GM19238 (cell line): ENCODE measurements at regions not wholly inside any gene's neighbourhood (a gene's known extent, or its start where the extent isn't known, plus 50 kb on each side); places are given as distances from the start of the nearest gene placed in this dataset.
A peak's percentile ranks its signal among the peaks of the same experiment; 100 is the strongest.
"Not testable (repeated sequence)": the region's sequence is repeated elsewhere in the genome, so short reads cannot be mapped to it uniquely, and the experiment has no call there.

Experiments
- DNase-seq: peaks from one replicate; pipeline ENCODE4 v3.0.0; 2011; ENCODE audit warnings: low spot score; ENCODE audit not compliant: insufficient read length

DNA sequence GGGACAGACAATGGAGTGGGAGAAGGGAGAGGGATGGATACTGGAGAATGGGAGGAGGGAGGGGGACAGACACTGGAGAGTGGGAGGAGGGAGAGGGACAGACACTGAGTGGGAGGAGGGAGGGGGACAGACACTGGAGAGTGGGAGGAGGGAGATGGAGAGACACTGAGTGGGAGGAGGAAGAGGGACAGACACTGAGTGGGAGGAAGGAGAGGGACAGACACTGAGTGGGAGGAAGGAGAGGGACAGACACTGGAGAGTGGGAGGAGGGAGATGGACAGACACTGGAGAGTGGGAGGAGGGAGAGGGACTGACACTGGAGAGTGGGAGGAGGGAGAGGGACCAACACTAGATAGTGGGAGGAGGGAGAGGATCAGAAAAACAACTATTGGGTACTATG is 426.7 kb upstream of the PMFBP1 start:
- DNase-seq, result no peak

DNA sequence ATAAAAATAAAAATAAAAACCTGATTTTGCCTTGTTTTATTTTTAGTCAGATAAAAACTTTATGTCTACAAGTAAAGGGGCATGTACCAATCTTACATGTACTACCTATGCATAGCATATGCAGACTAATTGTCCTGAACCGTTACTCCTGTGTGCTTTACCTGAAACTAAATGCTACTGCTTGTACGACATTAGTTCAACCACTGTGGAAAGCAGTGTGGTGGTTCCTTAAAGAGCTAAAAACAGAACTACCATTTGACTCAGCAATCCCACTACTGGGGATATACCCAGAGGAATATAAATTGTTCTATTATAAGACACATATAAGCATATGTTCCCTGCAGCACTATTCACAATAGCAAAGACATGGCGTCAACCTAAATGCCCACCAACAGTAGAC is 426.0 kb upstream of the PMFBP1 start:
- no peak for DNase-seq

DNA sequence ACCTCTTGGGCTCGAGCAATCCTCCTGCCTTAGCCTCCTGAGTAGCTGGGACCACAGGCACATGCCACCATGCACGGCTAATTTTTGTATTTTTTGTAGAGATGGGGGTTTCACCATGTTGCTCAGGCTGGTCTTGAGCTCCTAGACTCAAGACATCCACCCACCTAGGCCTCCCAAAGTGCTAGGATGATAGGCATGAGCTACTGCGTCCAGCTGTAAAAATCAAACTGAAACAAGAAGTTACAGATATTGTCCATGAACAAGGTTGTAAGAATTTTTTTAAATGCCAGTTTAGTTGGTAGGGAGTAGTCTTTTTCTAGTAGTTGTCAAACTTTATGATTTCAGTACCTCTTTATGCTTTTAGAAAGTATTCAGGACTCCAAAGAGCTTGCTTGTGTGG is 424.4 kb upstream of the PMFBP1 start:
- no peak for DNase-seq

DNA sequence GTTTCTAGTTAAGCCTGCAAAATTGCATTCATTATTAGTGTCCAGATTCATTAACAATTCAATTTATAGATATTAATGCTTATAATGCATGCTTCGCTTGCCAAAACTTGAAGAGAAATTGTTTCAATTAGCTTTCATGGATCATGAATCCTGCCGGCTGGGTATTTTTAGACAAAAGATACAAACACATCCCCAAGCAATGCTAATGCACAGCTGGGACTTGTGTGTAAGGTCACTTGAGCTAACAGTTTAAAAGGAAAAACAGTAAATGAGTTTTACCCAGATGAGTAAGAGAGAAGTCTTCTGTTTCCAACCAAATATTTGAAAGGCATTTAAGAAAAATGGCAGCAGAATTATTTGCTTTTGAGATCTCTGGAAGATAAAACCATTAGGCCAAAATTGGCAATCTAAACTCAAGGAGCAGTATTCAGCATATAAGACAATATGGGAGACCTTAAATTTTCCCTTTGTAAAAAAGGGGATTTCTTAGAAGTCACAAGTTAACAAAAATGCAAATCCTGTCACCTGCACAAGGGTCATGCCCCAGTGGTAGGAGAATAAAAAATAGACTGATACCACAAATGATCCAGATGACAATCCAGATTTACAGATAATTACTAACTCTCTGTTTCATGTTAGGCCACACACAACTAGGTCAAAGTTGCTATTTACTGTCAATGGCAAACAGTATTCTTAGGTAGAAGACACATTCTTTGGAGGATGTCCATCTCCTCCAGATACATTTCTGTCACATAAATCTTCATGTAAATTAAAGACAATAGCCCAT is 418.4 kb upstream of the PMFBP1 start:
- peak; percentile 31 for DNase-seq

DNA sequence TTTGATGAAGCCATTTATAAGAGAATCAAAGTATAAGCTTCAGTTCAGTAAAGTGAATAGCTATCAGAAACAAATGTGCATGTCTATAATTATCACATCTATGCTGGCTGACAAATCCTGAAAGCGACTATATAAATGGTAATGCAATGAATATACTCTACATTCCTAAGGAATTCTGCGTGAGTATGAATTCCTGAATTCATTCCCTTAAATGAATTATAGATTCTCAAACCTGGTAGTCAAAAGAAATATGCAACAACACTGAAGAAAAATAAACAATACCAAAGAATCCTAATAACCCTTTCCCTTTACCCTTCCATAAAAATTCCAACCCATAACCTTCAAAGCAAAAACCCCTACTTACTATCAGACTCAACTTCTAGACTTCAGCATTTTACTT is 416.6 kb upstream of the PMFBP1 start:
- DNase-seq, result no peak

DNA sequence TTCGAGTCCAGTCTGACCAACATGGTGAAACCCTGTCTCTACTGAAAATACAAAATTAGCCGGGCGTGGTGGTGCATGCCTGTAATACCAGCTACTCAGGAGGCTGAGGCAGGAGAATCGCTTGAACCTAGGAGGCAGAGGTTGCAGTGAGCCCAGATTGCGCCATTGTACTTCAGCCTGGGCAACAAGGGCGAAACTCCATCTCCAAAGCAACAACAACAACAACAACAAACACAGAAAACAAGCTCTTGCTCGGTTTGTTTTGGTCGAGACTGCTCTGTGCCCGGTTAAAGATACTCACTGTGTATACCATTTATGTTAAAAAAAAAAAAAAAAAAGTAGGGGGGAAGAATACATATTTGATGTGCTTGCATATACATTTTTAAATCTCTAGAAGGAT is 406.1 kb upstream of the PMFBP1 start:
- DNase-seq, result not testable (repeated sequence)

DNA sequence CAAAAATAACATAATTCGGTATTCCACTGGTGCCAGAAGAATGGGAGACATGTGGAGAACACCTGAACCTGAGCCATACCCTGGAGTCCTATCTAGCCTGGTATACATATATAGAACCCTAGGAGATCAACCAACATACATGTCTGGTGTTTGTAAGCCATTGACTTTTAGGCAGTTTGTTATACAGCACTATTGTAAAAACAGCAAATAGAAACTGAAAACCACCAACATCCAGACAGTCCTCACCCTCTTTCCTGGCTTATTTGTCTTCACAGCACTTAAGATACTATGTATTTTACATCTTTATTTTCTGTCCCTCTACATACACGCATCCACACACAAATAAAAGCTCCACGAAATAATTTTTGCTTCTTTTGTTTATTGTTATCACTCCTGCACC is 404.2 kb upstream of the PMFBP1 start:
- DNase-seq, result no peak

DNA sequence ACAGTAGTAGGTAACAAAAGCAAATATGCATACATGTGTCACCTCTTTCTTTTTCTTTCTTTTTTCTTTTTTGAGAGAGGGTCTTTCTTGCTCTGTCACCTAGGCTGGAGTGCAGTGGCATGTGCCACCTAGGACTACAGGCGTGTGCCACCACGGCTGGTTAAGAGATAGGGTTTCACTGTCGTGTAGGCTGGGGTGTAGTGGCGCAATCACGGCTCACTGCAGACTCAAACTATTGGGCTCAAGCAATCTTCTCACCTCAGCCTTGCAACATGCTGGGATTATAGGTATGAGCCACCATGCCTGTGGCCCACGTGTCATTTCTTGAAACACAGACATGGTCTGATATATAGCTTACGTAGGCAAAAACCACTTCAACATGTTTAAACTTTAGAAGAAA is 397.7 kb upstream of the PMFBP1 start:
- DNase-seq, result no peak

DNA sequence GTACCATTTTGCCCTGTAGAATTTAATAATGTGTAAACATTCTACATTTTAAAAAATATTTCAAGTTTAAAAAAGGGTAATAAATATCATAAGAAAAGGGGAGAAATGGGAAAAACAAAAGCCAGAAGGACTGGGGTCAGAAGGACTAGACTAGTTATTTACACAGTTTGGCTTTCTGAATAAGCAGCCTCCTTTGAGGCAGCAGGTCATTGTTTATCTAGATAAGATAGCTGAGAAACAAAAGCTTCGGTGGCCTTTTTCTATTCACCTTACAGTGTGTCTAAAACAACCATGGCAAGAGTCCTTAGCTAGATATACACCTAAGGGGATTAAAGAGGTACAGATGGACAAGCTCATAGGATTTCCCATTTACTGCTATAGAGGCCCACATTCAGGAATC is 396.5 kb upstream of the PMFBP1 start:
- no peak for DNase-seq

DNA sequence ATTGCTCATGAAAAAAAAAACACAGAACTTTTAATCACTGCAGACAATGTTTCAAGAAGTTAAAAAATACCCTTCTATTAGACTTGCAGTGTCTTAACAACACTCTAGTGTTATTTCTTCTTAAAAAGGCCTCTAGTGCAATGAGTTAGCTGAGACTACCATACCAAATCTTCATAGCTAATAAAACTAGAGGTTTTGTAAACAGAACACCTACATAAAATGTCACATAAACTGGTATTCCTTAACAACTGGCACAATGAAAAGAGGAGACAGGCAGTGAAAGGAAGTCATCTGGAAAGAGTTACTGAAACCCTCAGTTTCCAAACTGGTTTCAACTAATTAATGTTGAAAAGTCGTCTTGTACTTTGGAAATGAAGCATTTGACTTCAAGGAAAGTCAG is 394.2 kb upstream of the PMFBP1 start:
- DNase-seq, result no peak

DNA sequence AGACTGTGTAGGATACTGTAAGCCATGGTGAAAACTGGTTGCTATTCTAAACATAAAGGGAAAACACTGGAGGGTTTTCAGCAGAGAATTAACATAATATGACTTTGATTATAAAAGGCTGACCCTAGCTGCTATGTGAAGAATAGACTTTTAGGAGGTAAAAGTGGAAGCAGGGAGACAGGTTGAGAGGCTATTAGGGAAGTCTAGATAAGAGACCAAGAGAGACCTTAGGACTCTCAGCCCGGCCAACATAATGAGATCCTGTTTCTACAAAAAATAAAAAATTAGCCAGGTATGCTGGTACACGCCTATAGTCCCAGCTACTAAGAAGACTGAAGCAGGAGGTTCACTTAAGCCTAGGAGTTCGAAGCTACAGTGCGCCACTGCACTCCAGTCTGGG is 393.2 kb upstream of the PMFBP1 start:
- DNase-seq, result no peak

DNA sequence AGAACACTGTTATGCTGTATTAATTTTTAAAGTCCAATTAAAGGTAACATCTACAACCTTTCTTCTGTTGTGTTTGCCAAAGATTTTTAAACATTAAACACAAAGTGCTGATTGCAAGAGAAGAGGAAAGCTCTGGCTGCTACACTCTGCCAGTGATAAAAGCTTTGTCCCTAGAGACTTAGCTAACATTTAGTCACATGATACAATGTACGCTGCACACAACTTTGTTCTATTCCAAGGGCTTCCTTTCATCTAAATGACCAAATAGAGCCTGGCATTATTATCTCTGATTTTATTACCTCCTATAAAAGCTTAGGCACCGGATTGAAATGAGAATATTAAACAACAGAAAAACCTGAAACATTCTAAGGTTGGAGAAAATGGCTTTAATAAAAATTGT is 388.7 kb upstream of the PMFBP1 start:
- no peak for DNase-seq

DNA sequence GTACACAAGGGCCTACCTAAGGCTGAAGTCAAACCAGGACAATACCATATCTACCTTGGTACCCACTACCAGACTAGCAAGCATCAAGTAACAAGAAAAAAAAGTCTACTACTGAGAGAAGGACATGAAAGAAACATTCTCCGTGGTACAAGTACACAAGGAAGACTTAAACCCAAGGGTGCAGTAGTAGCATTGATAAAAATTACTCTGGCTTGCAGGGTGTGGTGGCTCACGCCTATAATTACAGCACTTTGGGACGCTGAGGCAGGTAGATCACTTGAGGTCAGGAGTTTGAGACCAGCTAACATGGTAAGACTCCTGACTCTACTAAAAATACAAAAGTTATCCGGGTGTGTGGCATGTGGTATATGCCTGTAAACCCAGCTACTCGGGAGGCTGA is 386.5 kb upstream of the PMFBP1 start:
- DNase-seq, result no peak

DNA sequence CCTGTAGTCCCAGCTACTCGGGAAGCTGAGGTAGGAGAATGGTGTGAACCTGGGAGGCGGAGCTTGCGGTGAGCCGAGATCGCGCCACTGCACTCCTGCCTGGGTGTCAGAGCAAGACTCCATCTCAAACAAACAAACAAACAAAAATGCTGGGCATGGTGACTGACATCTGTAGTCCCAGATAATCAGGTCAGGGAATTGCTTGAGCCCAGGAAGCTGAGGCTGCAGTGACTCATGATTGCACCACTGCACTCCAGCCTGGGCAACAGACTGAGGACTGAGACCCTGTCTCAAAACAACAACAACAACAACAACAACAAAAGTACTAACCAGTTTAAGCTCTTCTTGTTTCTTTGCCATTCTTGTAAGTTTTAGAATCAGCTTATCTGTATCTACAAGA is 383.0 kb upstream of the PMFBP1 start:
- no peak for DNase-seq

DNA sequence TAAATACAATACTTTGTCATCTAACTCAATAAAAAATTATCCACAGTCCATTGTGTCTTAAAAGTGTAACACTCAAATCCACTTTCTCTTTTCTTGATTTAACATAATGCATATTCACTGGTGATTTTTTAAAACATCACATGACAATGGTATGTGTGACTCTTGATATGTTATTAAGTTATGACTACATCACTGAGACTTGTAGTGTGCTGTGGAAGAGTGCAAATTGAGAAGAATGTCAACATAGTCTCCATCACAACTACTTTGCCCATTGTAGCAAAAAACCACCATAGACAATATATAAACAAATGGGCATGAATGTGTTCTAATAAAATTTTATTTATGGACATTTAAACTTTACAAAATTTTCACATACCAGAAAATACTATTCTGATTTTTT is 380.7 kb upstream of the PMFBP1 start:
- no peak for DNase-seq

DNA sequence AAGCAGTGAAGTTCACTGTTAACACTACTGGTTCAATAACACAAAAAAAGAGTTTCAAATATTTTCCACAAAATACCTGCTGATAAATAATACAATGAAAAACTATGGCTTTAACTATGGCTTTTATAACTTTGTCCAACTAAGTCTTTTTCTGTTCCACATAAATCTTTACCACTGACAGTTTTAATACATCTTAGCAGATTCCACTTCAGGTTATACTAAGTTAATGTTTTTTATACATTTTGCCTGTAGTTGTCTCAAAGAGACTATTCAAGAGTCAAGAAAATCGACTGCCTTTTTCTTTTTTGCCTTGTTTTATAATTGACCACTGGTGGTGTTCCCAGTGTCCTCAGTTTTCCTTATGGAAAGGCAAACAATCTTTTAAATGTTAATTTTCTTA is 379.7 kb upstream of the PMFBP1 start:
- no peak for DNase-seq

DNA sequence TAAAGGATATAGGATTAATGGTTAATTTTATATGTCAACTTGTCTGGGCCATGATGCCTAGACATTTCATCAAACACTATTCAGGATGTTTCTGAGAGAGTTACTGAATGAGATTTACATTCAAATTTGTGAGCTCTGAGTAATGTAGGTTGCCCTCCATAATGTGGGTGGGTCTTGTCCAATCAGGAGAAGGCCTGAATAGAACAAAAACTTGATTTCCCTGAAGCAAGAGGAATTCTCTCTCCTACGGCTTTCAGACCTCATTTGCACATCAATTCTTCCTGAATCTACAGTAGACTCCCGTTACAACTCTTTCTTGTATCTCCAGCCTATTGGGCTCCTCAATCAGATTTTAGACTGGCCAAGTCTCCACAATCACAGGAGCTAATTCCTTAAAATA is 377.9 kb upstream of the PMFBP1 start:
- no peak for DNase-seq

DNA sequence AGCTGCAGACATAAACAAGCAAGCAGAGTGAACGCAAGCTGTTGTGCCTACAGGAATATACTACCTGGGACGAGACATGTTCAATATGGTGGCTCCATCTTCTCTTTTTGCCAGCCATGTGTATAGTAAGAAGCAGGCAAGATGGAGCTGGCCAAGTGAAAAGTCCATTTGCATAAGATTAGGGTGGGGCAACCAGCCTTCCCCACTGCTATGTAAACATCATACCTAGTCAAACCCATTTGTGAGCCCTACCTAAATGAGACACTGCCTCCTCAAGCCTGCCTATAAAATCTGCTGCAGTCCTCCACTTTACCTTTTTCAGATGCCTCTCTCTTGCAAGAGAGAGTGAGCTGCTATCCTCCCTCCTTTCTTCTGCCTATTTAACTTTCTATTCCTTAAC is 370.1 kb upstream of the PMFBP1 start:
- DNase-seq, result no peak

DNA sequence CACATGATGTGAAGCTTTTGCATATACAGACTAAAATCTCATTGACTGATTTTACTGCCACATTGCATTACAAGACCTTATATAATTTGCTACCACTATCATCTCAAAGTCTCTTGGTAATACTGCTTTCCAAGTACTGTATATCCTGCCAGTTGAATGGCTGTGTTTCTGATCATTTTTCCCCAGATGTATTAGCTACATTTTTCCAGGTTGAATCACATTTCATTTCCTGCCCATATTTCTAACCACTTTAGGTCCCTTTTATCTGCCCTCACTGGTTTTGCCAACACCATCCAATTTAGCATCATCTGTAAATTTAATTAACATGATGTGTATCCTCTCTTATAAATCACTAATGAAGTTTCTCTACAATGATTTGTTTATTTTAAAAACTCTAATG is 365.7 kb upstream of the PMFBP1 start:
- DNase-seq, result no peak

DNA sequence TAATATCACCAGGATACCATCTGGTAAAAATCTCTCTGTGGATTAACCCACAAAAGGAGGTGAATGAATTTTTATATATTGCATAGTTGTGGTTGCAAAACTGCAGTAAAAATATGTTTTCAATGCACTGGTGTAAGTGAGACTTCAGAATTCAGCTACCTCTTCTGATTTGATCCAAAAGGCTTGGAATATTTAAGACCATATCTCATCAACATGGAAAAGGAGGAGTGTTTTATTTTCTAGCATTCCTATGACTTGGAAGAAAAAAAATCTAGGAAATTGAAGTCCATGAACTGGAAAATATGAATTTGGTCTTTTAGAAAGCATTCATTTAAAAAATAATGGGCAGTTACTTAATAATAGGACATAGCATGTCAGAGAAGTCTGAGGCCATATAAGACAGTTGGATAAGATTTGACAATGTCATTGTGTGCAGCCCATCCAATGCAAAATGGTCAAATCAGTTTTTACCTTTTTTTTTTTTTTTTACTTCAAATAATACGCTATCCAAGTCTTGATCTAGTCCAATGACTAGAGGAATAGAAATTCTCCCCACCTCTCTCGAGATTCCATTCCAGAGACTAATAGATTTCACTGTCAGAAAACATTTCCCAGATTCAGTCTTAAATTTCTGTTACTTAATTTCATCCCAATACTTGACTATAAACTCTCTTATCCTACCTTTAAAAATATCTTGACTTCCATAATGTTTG is 364.9 kb upstream of the PMFBP1 start:
- no peak for DNase-seq

DNA sequence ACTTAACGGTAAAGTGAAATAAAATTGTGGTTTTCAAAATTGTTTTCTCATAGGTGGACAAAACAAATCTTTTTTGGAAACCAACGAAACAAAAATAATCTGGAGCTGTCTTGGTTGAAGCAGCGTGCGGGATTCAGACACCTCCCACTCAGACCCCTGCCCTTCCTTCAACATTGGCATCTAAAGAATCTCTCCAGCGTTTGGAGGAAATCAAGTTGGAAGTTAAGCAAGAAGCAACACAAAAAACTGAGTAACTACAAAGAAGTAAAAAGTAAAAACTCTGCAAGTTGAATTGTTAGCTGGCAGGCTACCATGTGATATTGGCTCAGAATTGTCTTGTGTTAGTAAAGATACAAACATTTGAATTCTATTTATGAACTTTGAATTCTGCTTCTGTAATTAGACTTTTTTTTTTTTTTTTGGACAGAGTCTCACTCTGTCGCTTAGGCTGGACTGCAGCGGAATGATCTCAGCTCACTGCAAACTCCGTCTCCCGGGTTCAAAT is 361.0 kb upstream of the PMFBP1 start:
- no peak for DNase-seq

DNA sequence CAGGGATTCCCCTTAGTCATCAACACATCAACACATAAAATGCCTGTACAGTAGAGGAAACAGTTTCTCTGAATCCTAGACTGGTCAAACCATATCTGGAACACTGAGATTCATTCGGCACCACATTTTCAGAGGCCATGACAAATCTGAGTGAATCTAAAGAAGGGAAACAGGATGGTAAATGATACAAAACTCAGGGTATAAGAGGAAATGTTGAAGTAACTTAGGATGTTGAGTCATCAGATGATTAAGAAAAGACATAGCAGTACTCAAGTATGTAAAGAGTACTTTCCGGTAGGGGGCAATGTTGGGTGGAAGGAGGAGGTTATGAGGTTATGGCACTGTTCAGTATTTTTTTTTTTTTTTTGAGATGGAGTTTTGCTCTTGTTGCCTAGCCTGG is 358.5 kb upstream of the PMFBP1 start:
- no peak for DNase-seq

DNA sequence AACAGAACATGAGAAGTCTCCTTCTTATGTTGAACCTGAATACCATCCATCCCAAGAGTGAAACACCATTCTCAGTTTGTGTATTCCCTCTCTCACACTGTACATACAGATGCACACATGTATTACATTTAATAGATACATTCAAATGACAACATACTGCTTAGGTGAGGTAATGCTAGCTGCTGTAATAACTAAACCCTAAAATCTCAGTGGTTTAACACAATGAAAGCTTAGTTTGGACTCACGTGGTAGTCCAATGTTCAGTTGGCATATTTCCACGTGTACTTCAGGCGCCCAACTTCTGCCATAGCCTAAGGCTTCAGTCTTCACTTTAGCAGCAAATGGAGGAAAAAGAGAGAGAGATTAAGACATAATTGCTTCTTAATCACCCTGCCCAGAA is 351.1 kb upstream of the PMFBP1 start:
- DNase-seq, result no peak
